Transverse colon (tissue), 3 donors: ENCODE measurements at regions not wholly inside any gene's neighbourhood (a gene's known extent, or its start where the extent isn't known, plus 50 kb on each side); places are given as distances from the start of the nearest gene placed in this dataset.
"Not testable (repeated sequence)": the region's sequence is repeated elsewhere in the genome, so short reads cannot be mapped to it uniquely, and the experiment has no call there.

Experiments
- POLR2A ChIP-seq: fragments of 450-650 bp; IDR thresholded peaks from one replicate; pipeline ENCODE4 v1.6.1; 2016; ENCODE audit warnings: antibody characterized with exemption, mild to moderate bottlenecking, moderate library complexity
- TF ChIP-seq, protein P1 (sequence below), 5 experiments: fragments of 200-600 bp in 3 of 5; fragments of 450-650 bp in 2 of 5; sonication (generic) in 3 of 5; IDR thresholded peaks; 1 replicate in 2 of 5; 2 replicates in 3 of 5; pipeline ENCODE4 v1.5.1; 2016 to 2017; ENCODE audit warnings: antibody characterized with exemption in 5 of 5, inconsistent platforms in 3 of 5, mild to moderate bottlenecking in 2 of 5, moderate library complexity in 1 of 5

- not testable (repeated sequence) for TF ChIP-seq POLR2A
- TF ChIP-seq, protein P1, sequence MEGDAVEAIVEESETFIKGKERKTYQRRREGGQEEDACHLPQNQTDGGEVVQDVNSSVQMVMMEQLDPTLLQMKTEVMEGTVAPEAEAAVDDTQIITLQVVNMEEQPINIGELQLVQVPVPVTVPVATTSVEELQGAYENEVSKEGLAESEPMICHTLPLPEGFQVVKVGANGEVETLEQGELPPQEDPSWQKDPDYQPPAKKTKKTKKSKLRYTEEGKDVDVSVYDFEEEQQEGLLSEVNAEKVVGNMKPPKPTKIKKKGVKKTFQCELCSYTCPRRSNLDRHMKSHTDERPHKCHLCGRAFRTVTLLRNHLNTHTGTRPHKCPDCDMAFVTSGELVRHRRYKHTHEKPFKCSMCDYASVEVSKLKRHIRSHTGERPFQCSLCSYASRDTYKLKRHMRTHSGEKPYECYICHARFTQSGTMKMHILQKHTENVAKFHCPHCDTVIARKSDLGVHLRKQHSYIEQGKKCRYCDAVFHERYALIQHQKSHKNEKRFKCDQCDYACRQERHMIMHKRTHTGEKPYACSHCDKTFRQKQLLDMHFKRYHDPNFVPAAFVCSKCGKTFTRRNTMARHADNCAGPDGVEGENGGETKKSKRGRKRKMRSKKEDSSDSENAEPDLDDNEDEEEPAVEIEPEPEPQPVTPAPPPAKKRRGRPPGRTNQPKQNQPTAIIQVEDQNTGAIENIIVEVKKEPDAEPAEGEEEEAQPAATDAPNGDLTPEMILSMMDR (IDR thresholded peaks at IDR 0.05) = not testable (repeated sequence)
These were observed 55.4 kb upstream of the TRIM77 start for GRCh38 chr11:89654669-89655068.
